T-helper 1 cell (primary cell): ENCODE measurements at regions not wholly inside any gene's neighbourhood (a gene's known extent, or its start where the extent isn't known, plus 50 kb on each side); places are given as distances from the start of the nearest gene placed in this dataset.
"Not testable (repeated sequence)": the region's sequence is repeated elsewhere in the genome, so short reads cannot be mapped to it uniquely, and the experiment has no call there.

Experiments
- DNase-seq, 5 donors: peaks; one replicate each; pipeline ENCODE4 v3.0.0-alpha.2; 2012 to 2020

GRCh38 chr10:91091780-91092179 is 128.7 kb upstream of the PCGF5 start:
- DNase-seq: no peak

- no peak for DNase-seq
Measured at GRCh38 chr10:91096274-91096673, 124.2 kb upstream of the PCGF5 start.

- DNase-seq: no peak
Measured at GRCh38 chr10:91097313-91097712, 123.2 kb upstream of the PCGF5 start.

- not testable (repeated sequence) for DNase-seq
Measured at GRCh38 chr10:91098021-91098420, 122.4 kb upstream of the PCGF5 start.

GRCh38 chr10:91103384-91104192 is 116.9 kb upstream of the PCGF5 start:
- no peak for DNase-seq

GRCh38 chr10:91104193-91105041 is 116.0 kb upstream of the PCGF5 start:
- no peak for DNase-seq

GRCh38 chr10:91105269-91105668 is 115.2 kb upstream of the PCGF5 start:
- no peak for DNase-seq

- DNase-seq: no peak
Measured at GRCh38 chr10:91108820-91109219, 111.6 kb upstream of the PCGF5 start.

GRCh38 chr10:91111060-91111459 is 109.4 kb upstream of the PCGF5 start:
- DNase-seq: no peak

- DNase-seq: no peak
Measured at GRCh38 chr10:91115618-91116390, 104.7 kb upstream of the PCGF5 start.

GRCh38 chr10:91117505-91117904 is 103.0 kb upstream of the PCGF5 start:
- DNase-seq: no peak

GRCh38 chr10:91120348-91120747 is 100.1 kb upstream of the PCGF5 start:
- DNase-seq: no peak

- DNase-seq: no peak
Measured at GRCh38 chr10:91123261-91123660, 97.2 kb upstream of the PCGF5 start.

GRCh38 chr10:91124016-91124415 is 96.4 kb upstream of the PCGF5 start:
- DNase-seq: no peak

- no peak for DNase-seq
Measured at GRCh38 chr10:91126471-91126870, 94.0 kb upstream of the PCGF5 start.

- DNase-seq: no peak
Measured at GRCh38 chr10:91127341-91128082, 93.0 kb upstream of the PCGF5 start.

- DNase-seq: no peak
Measured at GRCh38 chr10:91135113-91135512, 85.3 kb upstream of the PCGF5 start.

GRCh38 chr10:91137011-91137643 is 83.3 kb upstream of the PCGF5 start:
- no peak for DNase-seq

GRCh38 chr10:91137822-91138221 is 82.6 kb upstream of the PCGF5 start:
- DNase-seq: no peak

- no peak for DNase-seq
Measured at GRCh38 chr10:91140995-91141549, 79.4 kb upstream of the PCGF5 start.

GRCh38 chr10:91144961-91145360 is 75.5 kb upstream of the PCGF5 start:
- no peak for DNase-seq

GRCh38 chr10:91146146-91146545 is 74.3 kb upstream of the PCGF5 start:
- no peak for DNase-seq
